ENCODE measurements at regions not wholly inside any gene's neighbourhood (a gene's known extent, or its start where the extent isn't known, plus 50 kb on each side); places are given as distances from the start of the nearest gene placed in this dataset.

DNA sequence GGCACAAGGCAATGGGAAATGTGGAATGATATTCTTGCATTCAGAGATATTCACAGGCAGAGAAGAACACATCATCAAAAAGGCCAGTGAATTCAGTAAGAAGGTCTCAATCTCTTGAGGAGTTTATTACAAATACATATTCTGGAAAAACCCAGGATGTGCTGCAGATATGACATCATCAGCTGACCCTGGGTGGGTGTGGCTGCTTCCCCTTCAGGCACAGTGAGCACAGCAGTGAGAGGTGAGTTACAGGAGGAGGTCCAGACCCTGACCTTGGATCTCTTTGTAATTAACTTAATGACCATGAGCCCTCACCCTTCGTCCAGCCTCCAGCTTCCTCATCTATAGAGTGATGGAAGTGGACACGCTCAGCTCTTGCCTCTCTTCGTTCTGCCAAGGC lies 147.5 kb upstream of the SYNDIG1 start:
- H3K9me3 ChIP-seq, result no peaks in the 10 kb centered on the region
- DNase-seq, result no peak
- WGBS, 2 donors, result 69 to 80% methylated on average over 3 of the region's 3 CpGs
- H3K36me3 ChIP-seq, result no peaks in the 10 kb centered on the region
- no peak overlapping the region for H3K4me3 ChIP-seq
- H3K27me3 ChIP-seq, result peaks cover 0 to 4% (median 0%) of the 10 kb centered on the region in 3 donors
- no peaks in the 10 kb centered on the region for H3K4me1 ChIP-seq
- intact Hi-C loops (cut with DNase I), result no loop called here
- TF ChIP-seq POLR2AphosphoS5 (IDR thresholded peaks at IDR 0.05), result no peak
- TF ChIP-seq, protein P1, sequence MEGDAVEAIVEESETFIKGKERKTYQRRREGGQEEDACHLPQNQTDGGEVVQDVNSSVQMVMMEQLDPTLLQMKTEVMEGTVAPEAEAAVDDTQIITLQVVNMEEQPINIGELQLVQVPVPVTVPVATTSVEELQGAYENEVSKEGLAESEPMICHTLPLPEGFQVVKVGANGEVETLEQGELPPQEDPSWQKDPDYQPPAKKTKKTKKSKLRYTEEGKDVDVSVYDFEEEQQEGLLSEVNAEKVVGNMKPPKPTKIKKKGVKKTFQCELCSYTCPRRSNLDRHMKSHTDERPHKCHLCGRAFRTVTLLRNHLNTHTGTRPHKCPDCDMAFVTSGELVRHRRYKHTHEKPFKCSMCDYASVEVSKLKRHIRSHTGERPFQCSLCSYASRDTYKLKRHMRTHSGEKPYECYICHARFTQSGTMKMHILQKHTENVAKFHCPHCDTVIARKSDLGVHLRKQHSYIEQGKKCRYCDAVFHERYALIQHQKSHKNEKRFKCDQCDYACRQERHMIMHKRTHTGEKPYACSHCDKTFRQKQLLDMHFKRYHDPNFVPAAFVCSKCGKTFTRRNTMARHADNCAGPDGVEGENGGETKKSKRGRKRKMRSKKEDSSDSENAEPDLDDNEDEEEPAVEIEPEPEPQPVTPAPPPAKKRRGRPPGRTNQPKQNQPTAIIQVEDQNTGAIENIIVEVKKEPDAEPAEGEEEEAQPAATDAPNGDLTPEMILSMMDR (IDR thresholded peaks at IDR 0.05), result no peak
- no peak for TF ChIP-seq EP300 (IDR thresholded peaks at IDR 0.05)
- no peak for TF ChIP-seq POLR2A (IDR thresholded peaks at IDR 0.05)
- H3K27ac ChIP-seq, result no peak overlapping the region

DNA sequence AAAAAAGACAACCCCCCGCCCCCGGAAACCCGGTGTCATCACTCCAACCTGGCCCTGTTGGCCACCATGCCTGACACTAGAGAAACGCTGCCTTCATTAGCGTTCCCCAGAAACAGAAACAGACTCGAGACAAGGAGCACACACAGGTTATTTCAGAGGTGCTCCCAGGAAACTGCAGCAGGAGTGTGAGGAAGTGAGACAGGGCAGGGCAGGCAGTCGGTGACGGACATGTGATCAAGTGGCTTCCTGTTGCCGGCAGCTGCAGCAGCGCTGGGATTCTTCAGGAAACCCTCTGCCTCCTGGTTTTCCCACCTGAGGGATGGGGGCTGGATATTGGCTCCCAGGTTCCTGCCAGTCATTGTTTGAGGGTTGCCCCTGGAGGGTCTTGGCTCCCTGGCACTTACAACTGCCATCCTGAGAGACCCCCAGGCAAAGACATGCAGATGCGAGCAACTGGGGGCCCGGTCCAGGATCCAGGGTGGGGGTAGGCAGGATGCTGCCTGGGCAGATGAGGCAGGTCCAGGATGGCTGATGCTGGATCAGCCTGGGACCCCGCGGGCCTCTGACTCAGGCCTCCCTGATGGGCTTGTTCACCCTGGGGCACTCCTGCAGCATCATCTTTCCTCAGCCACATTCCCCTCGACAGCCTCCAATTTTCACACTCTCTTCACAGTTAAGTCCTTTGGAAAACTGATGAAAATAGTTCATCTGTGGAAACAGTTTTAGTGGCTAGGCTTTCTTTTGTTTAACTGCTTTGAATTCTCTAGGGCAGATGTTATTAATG lies 150.7 kb upstream of the SYNDIG1 start:
- Histone ChIP-seq H3K27ac (no peak overlapping the region), H3K4me3 (no peak overlapping the region), H3K4me1 (no peaks in the 10 kb centered on the region), H3K9me3 (no peaks in the 10 kb centered on the region), H3K27me3 (peaks cover 0 to 4% (median 0%) of the 10 kb centered on the region in 3 donors), H3K36me3 (no peaks in the 10 kb centered on the region)
- TF ChIP-seq EP300 (IDR thresholded peaks at IDR 0.05), result no peak
- TF ChIP-seq, protein P1 (IDR thresholded peaks at IDR 0.05), result no peak
- TF ChIP-seq POLR2AphosphoS5 (IDR thresholded peaks at IDR 0.05), result no peak
- no peak for TF ChIP-seq POLR2A (IDR thresholded peaks at IDR 0.05)
- intact Hi-C loops (cut with DNase I), result no loop called here
- WGBS, 2 donors, result 55 to 74% methylated on average over 15 of the region's 15 CpGs
- no peak for DNase-seq

DNA sequence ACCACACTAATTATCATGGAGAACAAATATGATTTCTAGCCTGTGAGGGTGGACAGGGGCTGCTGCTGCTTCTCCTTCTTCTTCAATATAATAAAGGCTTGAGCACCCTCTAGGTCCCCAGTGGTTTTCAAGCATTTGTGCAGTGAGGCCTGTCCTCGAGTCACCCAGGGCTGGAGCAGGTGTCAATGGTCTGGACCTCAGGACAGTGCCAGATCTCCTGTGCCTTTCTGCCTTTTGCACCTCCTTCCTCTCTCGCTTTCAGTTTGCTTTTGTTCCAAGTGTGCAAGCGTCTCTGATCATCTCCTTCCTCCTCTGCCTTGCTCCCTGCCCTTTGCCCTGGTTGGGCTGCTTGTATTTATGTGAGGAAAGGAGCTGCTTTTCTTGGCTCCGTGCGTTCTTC lies 152.2 kb upstream of the SYNDIG1 start:
- Histone ChIP-seq H3K27ac (no peak overlapping the region), H3K4me3 (no peak overlapping the region), H3K9me3 (no peaks in the 10 kb centered on the region), H3K36me3 (no peaks in the 10 kb centered on the region), H3K27me3 (peaks cover 0 to 4% (median 0%) of the 10 kb centered on the region in 3 donors), H3K4me1 (no peaks in the 10 kb centered on the region)
- intact Hi-C loops (cut with DNase I), result no loop called here
- TF ChIP-seq POLR2AphosphoS5 (IDR thresholded peaks at IDR 0.05) (no peak), EP300 (IDR thresholded peaks at IDR 0.05) (no peak), POLR2A (IDR thresholded peaks at IDR 0.05) (no peak)
- TF ChIP-seq, protein P1 (IDR thresholded peaks at IDR 0.05), result no peak
- DNase-seq, result no peak
- 18 to 55% methylated on average over 5 of the region's 5 CpGs for WGBS, 2 donors

DNA sequence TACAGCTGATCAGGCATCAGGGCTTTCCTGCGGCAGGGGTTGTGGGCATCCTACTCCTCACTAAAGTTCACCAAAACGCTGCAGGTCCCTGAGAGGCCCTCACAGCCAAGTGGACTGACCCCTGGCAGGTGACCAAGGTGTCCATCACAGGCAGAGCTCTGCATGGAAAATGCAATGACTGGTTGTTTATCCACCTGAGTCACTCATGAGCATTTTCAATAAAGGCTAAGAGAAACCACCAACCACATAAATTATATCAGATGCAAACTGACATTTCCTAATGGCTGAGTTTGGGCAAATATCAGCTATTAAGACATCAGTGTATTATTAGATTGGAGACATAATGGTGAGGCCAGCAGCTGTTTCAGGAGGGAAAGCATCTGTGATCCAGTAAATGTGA lies 152.7 kb upstream of the SYNDIG1 start:
- no peaks in the 10 kb centered on the region for H3K9me3 ChIP-seq
- no peak overlapping the region for H3K4me3 ChIP-seq
- H3K4me1 ChIP-seq, result no peaks in the 10 kb centered on the region
- no peaks in the 10 kb centered on the region for H3K36me3 ChIP-seq
- no peak for TF ChIP-seq POLR2A (IDR thresholded peaks at IDR 0.05)
- TF ChIP-seq EP300 (IDR thresholded peaks at IDR 0.05), result no peak
- no peak for TF ChIP-seq POLR2AphosphoS5 (IDR thresholded peaks at IDR 0.05)
- H3K27me3 ChIP-seq, result peaks cover 0 to 4% (median 0%) of the 10 kb centered on the region in 3 donors
- WGBS, 2 donors, result 50 to 65% methylated on average over 2 of the region's 2 CpGs
- intact Hi-C loops (cut with DNase I), result no loop called here
- no peak overlapping the region for H3K27ac ChIP-seq
- no peak for DNase-seq

DNA sequence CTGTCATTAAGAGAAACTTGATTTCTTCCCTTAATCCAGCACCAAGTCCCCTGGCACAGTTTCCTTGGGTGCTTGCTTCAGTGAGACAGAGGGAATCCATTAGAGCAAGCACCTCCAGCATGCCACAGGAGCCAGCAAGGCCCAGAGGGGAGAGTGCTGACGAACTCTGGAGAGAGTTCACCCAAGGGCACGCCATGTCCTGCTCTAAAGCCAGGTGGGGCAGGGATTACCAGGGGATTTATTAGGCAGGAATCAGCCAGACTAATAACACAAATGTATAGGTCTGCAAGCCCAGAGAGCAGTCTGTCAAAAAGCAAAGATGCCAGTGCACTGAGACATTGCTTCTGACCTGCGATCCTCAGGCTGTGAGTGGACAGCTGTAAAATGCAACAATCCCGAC lies 155.4 kb upstream of the SYNDIG1 start:
- Histone ChIP-seq H3K27ac (no peak overlapping the region), H3K27me3 (peaks cover 0 to 14% (median 0%) of the 10 kb centered on the region in 3 donors), H3K36me3 (no peaks in the 10 kb centered on the region), H3K4me3 (no peak overlapping the region), H3K9me3 (no peaks in the 10 kb centered on the region), H3K4me1 (no peaks in the 10 kb centered on the region)
- 76 to 87% methylated on average over 4 of the region's 4 CpGs for WGBS, 2 donors
- intact Hi-C loops (cut with DNase I), result no loop called here
- DNase-seq, result no peak
- TF ChIP-seq, protein P1 (IDR thresholded peaks at IDR 0.05), result no peak

Data from sigmoid colon (tissue), 6 donors.